HG03575 (cell line): ENCODE measurements at regions not wholly inside any gene's neighbourhood (a gene's known extent, or its start where the extent isn't known, plus 50 kb on each side); places are given as distances from the start of the nearest gene placed in this dataset.

Source experiments
- ATAC-seq: cut with Tn5 transposase; IDR thresholded peaks from one replicate; pipeline ENCODE4 v1.9.1; 2021; ENCODE audit not compliant: unreplicated experiment, insufficient number of reproducible peaks, low FRiP score; ENCODE audit errors: extremely low read depth

DNA sequence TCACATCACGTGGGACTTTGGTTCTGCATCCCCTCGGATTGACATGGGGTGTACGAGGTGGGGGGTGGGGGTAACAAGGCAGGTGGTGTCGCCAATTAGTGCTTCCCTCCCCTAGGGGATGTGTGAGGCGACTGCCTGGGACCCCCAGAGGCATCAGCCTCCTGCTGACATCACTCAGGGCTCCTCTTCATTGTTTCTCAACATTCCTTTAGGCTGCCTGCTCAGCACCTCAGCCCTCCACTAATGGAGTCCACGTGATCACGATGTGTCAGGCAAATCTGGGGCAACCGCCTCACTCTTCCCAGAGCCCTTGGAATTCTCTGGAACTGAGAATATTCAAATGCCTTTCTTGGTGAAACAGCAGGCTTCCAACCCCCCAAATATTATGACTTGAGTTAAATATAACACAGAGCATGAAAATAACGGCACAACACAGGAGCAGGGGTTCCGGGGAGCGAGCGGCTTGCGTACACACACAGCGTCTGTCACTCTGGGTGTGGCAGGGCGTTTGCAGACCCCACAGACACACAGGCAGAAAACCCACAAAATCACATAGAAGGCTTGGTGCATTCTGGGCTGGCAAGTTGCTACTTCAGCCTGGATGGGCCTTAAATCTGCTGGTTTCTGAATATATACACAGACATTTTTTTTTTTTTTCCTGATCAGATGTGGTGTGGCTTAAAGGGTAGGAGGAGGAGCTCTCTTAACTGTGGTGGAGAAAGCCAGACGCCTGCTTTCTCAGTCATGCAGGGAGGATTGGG, 170.1 kb upstream of the CADM1 start:
- no peak for ATAC-seq

DNA sequence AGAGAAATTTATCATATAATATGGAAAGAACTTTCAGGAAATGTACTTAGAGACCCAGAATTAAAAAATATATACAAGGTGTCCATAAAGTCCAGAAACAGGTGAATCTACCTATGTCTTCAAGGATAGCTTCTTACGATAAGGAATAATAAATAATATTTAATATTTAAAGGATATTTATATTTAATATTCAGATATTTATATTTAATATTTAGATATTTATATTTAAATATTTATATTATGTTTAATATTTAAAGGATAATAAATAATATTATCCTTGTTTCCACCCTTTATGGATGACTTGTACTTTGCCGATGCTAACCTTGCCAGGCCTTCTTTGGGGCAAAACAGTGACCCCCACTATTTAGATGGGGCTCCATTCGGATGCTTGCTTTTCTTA, 169.5 kb upstream of the CADM1 start:
- no peak for ATAC-seq

GRCh38 chr11:115672999-115673411, 168.8 kb upstream of the CADM1 start:
- ATAC-seq: no peak

- no peak for ATAC-seq
These were observed 168.2 kb upstream of the CADM1 start for GRCh38 chr11:115672412-115672811.

- ATAC-seq: no peak
These were observed 166.5 kb upstream of the CADM1 start for GRCh38 chr11:115670538-115671205.

- ATAC-seq: no peak
These were observed 161.7 kb upstream of the CADM1 start for GRCh38 chr11:115665958-115666357.

DNA sequence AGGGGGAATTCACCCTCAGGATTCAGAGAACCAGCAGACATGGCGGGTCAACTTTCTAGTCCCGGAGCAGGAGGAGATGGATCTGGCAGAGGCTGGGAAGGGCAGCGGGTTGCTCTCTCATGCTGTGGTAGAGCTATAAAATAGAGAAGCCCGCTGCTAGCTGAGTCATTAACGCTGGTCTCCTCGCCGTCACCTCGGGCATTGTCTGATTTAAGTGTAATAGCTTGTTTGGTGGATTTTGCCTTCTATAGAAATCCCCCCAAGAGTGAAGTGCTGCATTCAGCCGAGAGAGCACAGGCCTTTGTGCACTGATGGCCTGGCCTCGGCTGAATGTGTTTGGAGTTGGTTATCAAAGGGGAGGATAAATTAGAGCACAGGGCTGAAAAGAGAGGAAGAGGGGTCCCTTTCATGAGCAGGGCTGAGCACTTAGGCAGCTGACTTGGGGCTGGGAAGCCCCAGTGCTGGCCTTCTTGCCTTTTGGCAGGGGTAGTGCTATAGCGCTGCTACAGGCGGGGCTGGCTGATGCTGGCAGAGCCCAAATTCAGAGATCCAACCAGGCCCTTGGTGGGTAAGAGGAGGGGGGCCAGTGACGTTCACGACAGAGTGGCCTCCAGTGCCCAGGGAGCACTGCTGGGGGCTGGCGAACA, 161.1 kb upstream of the CADM1 start:
- ATAC-seq: no peak

DNA sequence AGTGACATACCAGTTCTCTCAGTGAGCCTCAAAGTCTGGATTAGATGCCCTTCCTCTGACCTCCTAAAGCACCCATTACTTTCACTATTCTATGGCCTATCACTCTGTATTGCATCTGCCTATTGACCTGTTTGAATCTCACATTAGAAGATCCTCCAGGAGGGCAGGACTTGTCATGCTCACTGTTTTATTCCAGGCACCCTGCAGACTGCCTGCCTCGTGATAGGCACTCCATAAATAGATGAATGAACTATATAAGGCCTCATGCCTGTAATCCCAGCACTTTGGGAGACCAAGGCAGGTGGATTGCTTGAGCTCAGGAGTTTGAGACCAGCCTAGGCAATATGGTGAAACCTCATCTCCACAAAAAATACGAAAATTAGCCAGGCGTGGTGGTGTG, 160.1 kb upstream of the CADM1 start:
- no peak for ATAC-seq

DNA sequence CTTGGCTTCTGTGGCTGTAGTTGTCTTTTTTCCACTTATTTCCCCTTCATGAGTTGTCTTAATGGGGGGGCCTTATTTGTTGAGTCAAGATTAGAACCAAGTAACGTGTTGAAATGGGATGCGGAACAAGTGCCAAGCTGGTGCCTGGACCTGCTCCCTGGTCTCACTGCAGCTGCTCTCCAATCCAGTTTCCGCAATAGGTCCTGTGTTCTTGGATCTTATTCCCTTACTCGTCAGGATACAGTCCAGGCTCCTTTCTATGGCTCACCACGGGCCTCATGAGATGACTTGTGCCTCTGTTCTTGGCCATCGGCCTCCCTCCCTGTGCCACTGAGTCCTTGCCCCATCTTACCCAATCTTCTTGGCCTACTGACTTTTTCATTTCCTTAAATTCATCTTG, 159.6 kb upstream of the CADM1 start:
- no peak for ATAC-seq

GRCh38 chr11:115660030-115660805, 156.0 kb upstream of the CADM1 start:
- ATAC-seq: no peak

GRCh38 chr11:115659061-115659963, 155.1 kb upstream of the CADM1 start:
- no peak for ATAC-seq

GRCh38 chr11:115657586-115657985, 153.4 kb upstream of the CADM1 start:
- no peak for ATAC-seq

DNA sequence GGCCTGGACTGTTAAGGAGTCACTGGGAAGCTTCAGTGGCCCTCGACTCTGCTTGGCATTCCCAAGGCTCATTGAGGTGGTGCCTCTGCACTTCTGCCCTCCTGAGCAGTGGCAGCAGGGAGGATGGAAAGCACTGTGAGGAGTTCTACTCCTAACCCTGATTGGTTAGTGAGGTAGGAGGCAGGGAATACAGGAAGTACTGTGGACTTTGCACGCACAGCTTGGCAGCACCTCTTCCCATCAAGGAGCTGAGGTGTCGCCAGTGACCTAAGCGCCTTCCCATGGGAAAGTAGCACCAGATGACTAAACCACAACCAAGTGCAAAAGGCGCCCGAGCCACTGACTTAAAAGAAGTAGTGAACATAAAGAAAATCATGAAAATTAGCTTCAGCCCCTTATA, 152.5 kb upstream of the CADM1 start:
- ATAC-seq: no peak

DNA sequence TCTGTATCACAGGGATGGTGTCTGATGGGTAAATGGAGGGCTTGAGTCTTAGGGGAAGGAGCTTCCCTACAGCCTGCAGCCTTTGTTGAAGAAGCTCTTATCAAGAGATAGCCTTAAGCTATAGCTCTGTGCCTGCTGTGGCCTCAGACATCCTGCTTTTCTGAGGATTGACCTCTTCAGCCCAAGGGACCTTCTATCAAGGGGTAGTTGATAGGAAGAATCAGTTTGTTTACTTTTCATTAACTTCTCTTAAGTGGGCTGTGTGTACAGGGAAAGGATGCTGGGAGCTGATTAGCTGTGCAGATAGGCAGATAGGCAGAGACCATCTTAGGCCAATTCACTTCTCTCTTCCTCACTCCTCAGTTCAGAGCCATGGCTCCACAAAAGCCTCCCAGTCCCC, 151.8 kb upstream of the CADM1 start:
- ATAC-seq: no peak

DNA sequence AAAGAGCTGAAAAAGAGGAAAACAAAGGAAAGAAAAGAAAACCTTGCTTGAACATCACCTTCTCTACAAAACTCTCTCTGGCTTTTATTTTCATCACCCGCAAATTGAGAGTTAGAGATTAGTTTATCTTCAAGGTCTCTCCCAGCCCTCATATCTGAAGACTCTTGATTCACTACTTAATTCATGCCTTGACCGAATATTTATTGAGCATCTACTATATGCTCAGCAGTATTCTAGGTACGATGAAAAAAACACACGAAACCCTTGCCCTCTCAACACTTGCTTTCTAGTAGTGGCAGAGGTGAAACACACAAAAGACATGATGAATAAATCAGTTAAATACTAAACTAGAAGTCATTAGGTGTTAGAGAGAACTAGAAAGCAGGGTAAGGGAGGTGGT, 150.6 kb upstream of the CADM1 start:
- ATAC-seq: no peak

DNA sequence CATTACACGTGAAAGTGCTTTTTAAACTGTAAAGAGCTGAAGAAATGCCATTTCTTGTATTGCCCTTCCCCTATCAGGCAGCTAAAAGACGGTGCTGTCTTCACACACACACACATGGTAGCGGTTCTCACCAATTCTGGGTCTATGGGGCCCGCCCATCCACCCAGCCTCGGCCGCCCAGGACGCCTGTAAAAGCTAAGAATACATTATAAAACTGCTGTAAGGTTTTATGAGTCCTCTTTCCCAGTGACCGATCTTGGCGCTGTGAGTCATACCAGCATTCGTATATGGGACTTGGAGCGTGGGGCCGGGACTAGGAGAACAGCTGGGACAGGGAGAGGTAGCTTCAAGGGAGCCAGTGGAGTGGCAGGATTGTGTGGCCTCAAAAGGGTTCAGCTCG, 149.7 kb upstream of the CADM1 start:
- ATAC-seq: no peak

DNA sequence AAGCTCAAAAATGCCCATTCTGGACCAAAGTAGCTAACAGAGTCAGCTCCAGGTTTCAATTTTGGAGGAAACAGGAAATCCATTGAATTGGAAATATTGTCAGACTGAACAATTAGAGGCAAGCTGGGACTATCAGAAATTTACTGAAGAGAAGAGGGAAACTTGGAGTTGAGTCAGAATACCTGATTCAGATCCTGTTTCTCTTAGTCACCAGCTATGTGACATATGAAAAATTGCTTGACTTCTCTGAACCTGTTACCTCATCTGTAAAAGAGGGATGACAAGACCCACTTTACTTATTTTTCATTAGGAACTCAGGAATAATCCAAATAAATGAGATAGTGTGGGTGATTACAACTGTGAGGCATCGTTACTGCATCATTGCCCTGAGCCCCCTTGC, 148.9 kb upstream of the CADM1 start:
- ATAC-seq: no peak

DNA sequence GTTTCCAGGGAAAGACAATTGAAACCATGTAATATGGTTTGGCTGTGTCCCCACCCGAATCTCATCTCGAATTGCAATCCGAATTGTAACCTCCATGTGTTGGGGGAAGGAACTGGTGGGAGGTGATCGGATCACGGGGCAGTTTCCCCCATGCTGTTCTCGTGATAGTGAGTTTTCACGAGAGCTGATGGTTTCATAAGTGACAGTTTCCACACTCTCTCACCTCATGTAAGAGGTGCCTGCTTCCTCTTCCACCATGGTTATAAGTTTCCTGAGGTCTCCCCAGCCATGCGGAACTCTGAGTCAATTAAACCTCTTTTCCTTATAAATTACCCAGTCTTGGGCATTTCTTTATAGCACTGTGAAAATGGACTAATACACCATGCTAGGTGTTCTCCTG, 148.3 kb upstream of the CADM1 start:
- no peak for ATAC-seq

DNA sequence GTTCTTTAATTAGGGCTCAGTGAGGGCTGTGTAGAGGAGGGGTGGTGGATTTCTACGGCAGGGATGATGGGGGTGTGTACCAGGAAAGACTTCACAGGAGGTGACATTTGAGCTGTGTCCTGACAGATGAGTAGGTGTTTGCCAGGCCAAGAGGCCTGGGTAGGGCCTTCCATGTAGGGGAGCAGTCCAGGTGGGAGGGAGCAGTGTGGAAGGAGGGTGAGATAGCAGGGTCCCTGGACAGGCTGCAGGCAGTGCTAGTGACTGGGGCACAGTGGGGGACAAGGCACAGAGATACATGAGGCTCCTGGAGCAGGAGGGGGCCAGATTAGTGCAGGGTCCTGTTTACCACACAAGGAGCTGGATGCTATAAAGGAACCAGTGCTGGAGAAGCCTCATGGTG, 147.9 kb upstream of the CADM1 start:
- ATAC-seq: no peak
